ENCODE measurements at regions not wholly inside any gene's neighbourhood (a gene's known extent, or its start where the extent isn't known, plus 50 kb on each side); places are given as distances from the start of the nearest gene placed in this dataset.

GRCh38 chr18:54089749-54090459, 134.6 kb downstream of the MBD2 start:
- H3K27me3 ChIP-seq (replicated peaks in 1 of 7), result no peaks in the 10 kb centered on the region
- no peak for DNase-seq
- H3K27ac ChIP-seq, result no peak overlapping the region
- peaks cover 0 to 13% (median 0%) of the 10 kb centered on the region in 6 donors for H3K4me1 ChIP-seq
- TF ChIP-seq POLR2AphosphoS5 (IDR thresholded peaks at IDR 0.05), result no peak
- no peak for TF ChIP-seq POLR2A (IDR thresholded peaks at IDR 0.05)
- H3K4me3 ChIP-seq, result no peak overlapping the region
- WGBS, 5 donors, result 58 to 72% (median 66%) methylated on average over 2 of the region's 2 CpGs
- intact Hi-C loops (cut with DNase I; ENCODE audit: low total_unique reads), result no loop called here
- H3K9me3 ChIP-seq, result no peaks in the 10 kb centered on the region
- no peaks in the 10 kb centered on the region for H3K36me3 ChIP-seq

DNA sequence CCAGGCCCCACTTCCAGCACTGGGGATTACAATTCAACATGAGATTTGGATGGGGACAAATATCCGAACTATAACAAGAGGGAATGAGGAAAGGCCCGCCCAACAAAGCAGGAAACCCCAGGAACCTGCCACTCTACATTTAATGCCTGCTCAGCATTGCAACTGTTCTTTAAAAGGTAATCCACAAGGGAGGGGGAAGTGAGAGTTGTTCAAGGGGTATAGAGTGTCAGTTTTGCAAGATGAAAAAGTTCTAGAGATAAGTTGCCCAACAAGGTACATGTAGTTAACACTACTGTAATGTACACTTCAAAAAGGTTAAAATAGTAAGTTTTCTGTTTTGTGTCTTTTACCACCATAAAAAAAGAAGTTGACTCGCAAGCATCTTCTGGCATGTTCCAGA, 137.6 kb downstream of the MBD2 start:
- H3K27ac ChIP-seq, result no peak overlapping the region
- no peak for TF ChIP-seq POLR2AphosphoS5 (IDR thresholded peaks at IDR 0.05)
- H3K4me1 ChIP-seq, result peaks cover 0 to 13% (median 0%) of the 10 kb centered on the region in 6 donors
- intact Hi-C loops (cut with DNase I; ENCODE audit: low total_unique reads), result no loop called here
- peaks cover 0 to 24% (median 18%) of the 10 kb centered on the region in 8 donors for H3K9me3 ChIP-seq
- H3K27me3 ChIP-seq (replicated peaks in 1 of 7), result no peaks in the 10 kb centered on the region
- H3K4me3 ChIP-seq, result no peak overlapping the region
- H3K36me3 ChIP-seq, result no peaks in the 10 kb centered on the region
- 67 to 83% (median 82%) methylated on average over 3 of the region's 3 CpGs for WGBS, 5 donors
- no peak for DNase-seq

DNA sequence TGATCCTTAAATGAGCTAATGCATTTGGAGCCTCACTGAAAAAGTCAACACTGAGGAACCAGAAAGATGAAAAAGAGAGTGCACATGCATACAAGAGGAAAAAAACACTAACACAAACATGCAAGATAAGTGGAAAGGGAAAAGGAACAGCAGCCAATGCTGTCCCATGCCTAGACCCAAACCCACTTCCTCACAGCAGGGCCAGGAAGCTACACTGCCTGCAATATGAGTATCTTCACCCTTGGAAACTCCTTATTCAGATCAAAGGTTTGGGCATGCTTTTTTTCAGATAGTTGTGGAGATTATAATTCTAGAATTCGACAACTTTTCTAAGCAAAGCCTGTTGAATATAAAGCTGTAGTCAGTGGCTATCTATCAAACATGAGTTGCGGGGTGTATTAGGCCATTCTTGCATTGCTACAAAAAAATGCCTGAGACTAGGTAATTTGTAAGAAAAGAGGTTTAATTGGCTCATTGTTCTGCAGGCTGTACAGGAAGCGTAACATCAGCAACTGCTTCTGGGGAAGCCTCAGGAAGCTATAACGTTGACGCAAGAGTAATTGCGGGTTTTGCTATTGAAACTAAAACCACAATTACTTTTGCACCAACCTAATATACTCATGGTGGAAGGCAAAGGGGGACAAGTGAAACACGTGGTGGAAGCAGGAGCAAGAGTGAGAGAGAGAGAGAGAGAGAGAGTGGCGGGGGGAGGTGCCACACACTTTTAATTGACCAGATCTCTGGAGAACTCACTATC, 138.2 kb downstream of the MBD2 start:
- intact Hi-C loops (cut with DNase I; ENCODE audit: low total_unique reads), result no loop called here
- Histone ChIP-seq H3K4me3 (no peak overlapping the region), H3K4me1 (peaks cover 0 to 13% (median 0%) of the 10 kb centered on the region in 6 donors), H3K27ac (no peak overlapping the region), H3K9me3 (peaks cover 0 to 24% (median 20%) of the 10 kb centered on the region in 8 donors), H3K27me3 (replicated peaks in 1 of 7) (no peaks in the 10 kb centered on the region), H3K36me3 (no peaks in the 10 kb centered on the region)
- 24 to 58% (median 48%) methylated on average over 8 of the region's 8 CpGs for WGBS, 5 donors
- TF ChIP-seq, protein P1, sequence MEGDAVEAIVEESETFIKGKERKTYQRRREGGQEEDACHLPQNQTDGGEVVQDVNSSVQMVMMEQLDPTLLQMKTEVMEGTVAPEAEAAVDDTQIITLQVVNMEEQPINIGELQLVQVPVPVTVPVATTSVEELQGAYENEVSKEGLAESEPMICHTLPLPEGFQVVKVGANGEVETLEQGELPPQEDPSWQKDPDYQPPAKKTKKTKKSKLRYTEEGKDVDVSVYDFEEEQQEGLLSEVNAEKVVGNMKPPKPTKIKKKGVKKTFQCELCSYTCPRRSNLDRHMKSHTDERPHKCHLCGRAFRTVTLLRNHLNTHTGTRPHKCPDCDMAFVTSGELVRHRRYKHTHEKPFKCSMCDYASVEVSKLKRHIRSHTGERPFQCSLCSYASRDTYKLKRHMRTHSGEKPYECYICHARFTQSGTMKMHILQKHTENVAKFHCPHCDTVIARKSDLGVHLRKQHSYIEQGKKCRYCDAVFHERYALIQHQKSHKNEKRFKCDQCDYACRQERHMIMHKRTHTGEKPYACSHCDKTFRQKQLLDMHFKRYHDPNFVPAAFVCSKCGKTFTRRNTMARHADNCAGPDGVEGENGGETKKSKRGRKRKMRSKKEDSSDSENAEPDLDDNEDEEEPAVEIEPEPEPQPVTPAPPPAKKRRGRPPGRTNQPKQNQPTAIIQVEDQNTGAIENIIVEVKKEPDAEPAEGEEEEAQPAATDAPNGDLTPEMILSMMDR (IDR thresholded peaks at IDR 0.05 in 8 of 11, conservative IDR thresholded peaks at IDR 0.05 in 3 of 11), result no peak
- no peak for TF ChIP-seq POLR2A (IDR thresholded peaks at IDR 0.05)
- TF ChIP-seq POLR2AphosphoS5 (IDR thresholded peaks at IDR 0.05), result no peak
- no peak for DNase-seq

GRCh38 chr18:54080858-54081257, 143.6 kb downstream of the MBD2 start:
- Histone ChIP-seq H3K9me3 (peaks cover 0 to 24% (median 20%) of the 10 kb centered on the region in 8 donors), H3K4me3 (no peak overlapping the region), H3K27me3 (replicated peaks in 1 of 7) (no peaks in the 10 kb centered on the region), H3K4me1 (no peaks in the 10 kb centered on the region), H3K27ac (no peak overlapping the region), H3K36me3 (no peaks in the 10 kb centered on the region)
- no peak for DNase-seq
- WGBS, 5 donors, result 73 to 91% (median 85%) methylated on average over 2 of the region's 2 CpGs
- intact Hi-C loops (cut with DNase I; ENCODE audit: low total_unique reads), result no loop called here
- TF ChIP-seq POLR2A (IDR thresholded peaks at IDR 0.05), result no peak
- no peak for TF ChIP-seq POLR2AphosphoS5 (IDR thresholded peaks at IDR 0.05)
- TF ChIP-seq, protein P1 (IDR thresholded peaks at IDR 0.05 in 8 of 11, conservative IDR thresholded peaks at IDR 0.05 in 3 of 11), result no peak

GRCh38 chr18:54076166-54076565, 148.3 kb downstream of the MBD2 start:
- intact Hi-C loops (cut with DNase I; ENCODE audit: low total_unique reads), result no loop called here
- no peaks in the 10 kb centered on the region for H3K36me3 ChIP-seq
- TF ChIP-seq, protein P1 (IDR thresholded peaks at IDR 0.05 in 8 of 11, conservative IDR thresholded peaks at IDR 0.05 in 3 of 11), result no peak
- TF ChIP-seq POLR2AphosphoS5 (IDR thresholded peaks at IDR 0.05), result no peak
- DNase-seq, result no peak
- H3K4me1 ChIP-seq, result no peaks in the 10 kb centered on the region
- no peak overlapping the region for H3K27ac ChIP-seq
- no peaks in the 10 kb centered on the region for H3K9me3 ChIP-seq
- no peak overlapping the region for H3K4me3 ChIP-seq
- no peaks in the 10 kb centered on the region for H3K27me3 ChIP-seq (replicated peaks in 1 of 7)
- WGBS, 5 donors, result 91 to 100% (median 94%) methylated on average over 1 of the region's 1 CpG

Measured in spleen (tissue), 11 donors.